GM19238 (cell line): ENCODE measurements at regions not wholly inside any gene's neighbourhood (a gene's known extent, or its start where the extent isn't known, plus 50 kb on each side); places are given as distances from the start of the nearest gene placed in this dataset.
"Not testable (repeated sequence)": the region's sequence is repeated elsewhere in the genome, so short reads cannot be mapped to it uniquely, and the experiment has no call there.

Source experiments
- DNase-seq: peaks from one replicate; pipeline ENCODE4 v3.0.0; 2011; ENCODE audit warnings: low spot score; ENCODE audit not compliant: insufficient read length

DNA sequence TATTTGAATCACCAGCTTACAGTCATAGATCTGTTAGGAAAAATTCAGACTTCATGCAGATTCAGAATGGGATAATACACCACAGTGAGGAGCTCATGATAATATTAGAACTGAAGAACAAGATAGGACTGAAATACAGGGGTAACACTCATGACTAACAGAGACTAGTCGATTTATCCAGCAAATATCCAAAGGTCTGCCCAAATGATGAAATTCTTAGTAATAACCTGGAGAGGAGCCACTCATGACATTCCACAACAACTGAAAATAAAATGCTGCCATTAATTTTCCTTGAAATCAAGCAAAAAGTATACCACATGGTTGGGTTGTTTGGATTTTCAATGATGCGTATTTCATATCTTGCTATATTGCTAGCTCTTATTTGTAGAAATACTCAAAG, 903.7 kb upstream of the ADGRL3 start:
- no peak for DNase-seq

DNA sequence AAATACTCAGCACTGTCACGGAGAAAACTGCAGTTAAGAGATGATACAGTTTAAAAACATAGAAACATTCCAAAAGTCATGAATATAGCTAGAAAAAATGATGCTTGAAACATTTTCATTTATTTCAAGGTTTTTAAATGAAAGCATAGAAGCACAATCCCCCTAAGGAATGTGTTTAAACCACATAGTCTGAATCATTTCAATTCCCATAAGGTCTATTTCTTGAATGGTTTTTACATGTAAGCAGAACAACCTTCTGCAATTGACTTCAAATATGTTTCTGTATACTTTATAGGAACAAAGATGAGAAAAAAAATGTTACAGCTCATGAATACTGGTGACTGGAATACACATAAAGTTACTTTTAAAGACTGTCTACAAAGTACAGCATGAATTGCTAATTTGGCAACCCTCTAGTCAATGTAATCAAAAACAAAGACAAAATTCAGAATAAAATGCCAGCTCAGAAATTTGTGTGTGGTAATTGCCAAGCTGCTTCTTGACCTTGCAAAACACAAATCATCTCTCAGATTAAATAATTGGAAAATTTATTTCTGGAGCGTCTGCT, 886.4 kb upstream of the ADGRL3 start:
- DNase-seq, result no peak

- DNase-seq, result no peak
These were observed 885.7 kb upstream of the ADGRL3 start for GRCh38 chr4:60314416-60314815.

DNA sequence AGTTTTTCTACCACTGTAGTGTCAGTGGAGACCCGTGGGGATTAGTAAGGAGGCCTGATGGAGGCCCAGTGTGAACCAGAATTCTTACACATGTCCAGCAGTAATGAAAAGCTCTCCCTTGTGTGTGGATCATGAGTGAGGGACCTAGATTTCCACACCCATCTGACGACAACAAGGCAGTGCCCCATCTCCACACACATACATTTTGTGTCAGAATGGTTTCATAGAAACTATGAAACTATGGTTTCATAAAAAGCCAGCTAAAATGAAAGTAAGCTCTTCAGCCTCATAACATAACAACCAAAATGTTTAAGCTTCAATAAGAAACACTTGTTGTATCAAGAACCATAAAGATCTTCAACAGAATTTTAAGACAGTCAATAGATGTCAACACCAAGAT, 884.5 kb upstream of the ADGRL3 start:
- DNase-seq, result no peak

- DNase-seq, result no peak
These were observed 873.4 kb upstream of the ADGRL3 start for GRCh38 chr4:60326735-60327134.

DNA sequence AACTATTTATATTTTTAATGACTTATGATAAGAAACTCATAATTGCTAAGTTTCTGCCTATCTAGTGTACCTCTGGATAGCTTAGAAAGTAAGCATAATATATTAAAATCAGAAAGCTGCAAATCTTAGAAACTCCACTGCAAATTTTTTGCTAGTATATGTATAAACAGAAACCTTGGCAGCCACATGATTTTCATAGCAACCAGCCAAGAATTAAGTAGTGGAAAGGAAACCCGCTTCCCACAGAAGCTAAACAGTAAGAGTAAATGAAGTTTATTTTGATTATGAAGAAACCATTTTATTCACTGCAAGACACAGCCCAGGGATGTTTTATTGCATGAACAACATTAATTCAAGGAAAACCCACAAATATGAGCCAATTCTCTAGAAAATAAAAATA, 872.5 kb upstream of the ADGRL3 start:
- no peak for DNase-seq

DNA sequence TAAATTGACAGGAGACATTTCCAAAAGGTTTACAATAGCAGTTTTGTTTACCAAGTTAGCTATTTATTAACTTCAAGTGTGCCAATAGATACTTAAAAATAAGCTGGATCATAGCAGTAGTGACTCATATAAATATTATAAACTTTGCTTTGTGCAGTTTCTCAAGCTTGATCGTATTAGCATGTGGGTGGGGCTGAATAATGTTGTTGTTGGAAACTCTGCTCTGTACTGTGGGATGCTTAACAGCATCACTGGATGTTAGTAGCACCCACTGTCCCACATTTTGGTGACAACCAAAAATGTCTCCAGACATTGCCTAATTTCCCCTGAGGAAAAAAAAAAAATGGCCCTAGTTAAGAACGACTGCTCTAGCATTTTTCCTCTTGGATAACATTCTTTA, 855.2 kb upstream of the ADGRL3 start:
- DNase-seq, result no peak

GRCh38 chr4:60345392-60345791, 854.7 kb upstream of the ADGRL3 start:
- DNase-seq, result no peak

DNA sequence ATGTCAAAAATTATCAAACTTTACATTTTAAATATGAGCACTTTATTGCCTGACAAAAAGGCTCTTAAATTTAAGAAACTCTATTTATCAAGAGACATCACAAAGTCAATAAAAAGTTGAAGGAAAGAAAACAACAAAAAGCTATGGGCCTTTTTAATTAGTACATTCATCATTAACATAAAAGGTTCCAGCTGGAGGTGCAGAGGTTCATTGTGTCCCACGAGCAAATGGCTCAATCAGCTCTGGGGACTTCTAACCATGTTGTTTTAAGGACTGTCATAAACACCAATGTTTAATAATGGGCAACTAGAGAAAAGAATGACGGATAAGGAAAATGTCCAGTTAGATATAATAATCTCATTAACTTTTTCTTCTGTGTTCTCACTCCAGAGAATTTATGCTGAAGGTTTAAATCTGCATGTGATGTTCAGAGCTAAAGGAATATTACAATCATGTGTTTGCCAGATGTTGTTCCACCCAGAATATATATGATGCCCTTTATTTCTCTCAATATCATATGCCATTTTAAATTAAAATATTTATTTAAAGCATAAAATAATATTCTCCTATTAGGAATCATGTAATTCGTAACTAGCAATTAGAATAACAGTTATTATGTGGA, 840.3 kb upstream of the ADGRL3 start:
- DNase-seq, result no peak

DNA sequence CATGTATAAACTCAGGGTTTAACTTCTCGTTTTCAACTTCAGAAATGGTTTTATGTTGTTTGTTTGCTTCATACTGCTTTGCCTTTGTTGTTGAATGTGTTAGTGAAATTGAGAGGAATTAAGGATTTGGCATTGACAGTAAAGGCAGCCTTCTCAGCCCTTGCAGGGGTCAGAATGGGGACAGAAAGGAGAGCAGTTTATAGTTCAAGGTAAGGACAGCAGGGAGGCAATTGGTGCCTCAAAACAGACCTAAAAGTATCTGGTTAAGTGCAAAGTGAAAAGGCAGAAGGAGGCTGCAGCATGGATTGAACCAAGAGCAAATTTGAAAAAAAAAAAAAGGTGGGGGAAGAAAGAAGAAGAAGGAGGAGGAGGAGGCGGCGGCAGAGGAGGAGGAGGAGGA, 835.0 kb upstream of the ADGRL3 start:
- DNase-seq, result no peak

DNA sequence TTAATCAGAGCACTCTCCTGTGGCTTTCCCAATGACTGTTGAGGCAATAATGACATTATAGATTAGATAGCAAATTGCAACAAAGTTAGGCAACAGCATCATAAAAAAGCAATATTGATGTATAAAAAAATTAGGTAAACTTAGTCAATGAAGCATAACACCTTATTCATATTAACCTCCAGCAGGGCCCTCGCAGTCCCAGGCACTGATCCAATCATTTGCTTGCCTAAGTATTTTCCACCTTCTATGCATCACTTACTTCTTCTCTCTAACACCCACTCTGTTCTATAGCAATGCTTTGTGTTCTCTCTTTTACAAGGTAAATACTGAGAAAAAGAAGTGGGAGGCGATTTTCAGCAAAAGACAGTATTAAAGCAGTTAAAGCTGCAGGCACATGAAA, 833.5 kb upstream of the ADGRL3 start:
- DNase-seq, result no peak

GRCh38 chr4:60368986-60369385, 831.1 kb upstream of the ADGRL3 start:
- no peak for DNase-seq

DNA sequence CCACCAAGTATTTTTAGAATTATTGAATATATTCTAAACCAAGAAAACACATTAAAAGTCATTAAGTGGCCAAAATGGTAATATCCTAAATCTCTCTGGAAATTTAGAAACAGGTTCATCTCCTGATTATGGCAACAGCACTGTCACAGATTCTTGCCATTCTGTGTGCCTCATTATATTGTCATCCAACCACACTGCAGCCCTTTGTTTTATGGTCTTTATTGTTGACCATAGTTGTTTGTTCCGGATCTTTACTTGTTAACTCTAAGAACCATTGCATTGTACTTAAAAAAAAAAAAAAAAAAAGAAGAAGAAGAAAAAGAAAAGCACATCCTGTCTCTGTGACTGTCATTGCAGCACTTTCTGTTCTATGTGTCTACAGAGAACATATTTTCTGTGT, 822.1 kb upstream of the ADGRL3 start:
- no peak for DNase-seq

DNA sequence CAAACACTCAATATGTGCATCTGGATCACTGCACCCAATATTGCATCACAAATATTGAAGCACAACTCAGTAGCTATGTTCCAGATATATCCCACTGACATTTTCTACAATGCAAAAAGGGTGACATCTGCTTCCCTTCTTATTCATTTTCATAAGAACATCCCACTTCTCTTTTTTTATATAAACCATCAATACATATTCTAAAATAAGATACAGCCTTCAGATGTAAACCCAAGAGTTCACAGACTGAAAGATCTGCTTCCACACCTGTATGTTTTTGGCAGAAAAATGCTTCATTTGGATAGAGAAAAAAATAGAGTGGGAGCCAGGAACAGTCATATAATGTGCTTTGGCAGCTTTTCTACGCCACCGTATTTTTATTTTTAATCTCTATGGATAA, 815.6 kb upstream of the ADGRL3 start:
- no peak for DNase-seq

- DNase-seq, result no peak
These were observed 810.5 kb upstream of the ADGRL3 start for GRCh38 chr4:60389633-60390032.

DNA sequence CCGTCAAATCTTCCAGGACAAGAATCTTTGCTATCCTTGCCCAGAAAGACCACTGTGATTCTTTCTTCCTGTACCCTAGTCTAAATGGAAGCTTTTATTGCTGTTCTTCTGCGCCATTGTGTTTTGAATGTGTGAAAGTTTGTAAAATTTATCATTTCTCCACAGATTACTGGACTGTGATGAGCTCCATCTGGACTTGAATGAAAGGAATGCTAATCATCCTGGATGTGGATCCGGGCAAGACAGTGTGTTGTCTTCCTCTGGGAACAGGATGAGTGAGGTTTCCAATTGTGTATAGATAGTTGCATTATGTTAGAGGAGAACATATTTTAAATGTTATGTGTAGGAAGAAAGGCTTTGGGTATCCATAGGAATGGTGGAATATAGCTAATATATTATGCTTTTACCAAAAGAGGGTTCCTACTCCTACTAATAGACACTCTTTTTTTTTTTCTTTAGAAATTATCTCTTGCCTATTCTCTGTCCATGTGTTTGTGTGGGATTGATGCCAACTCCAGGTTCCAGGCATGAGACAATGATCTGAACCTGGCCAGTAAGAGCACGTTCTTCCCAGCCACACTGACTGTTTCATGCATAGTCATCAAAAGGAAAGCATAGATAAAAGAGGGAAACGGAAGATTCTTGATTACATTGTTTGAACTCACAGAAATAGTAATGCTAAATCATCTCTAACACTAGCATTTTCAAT, 803.6 kb upstream of the ADGRL3 start:
- DNase-seq, result no peak

- DNase-seq, result no peak
These were observed 799.5 kb upstream of the ADGRL3 start for GRCh38 chr4:60400593-60400992.

DNA sequence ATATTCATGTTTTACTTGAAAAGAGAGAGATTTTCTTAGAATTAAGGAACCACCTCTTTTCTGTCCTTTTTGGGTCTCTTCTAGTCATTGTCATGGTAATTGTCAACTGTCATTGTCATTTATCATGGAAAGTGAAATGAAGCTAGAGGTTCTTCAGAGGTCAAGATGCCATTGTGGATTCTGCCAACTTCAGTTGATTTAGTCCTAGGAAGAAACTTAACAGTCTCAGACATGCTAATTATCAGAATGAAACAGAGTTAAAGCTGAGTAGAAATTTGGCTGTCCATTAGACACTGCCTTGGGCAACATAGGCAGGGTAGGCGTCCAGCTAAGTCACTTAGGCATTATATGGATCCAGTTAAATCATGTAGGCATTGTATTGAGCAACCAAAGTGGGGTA, 796.1 kb upstream of the ADGRL3 start:
- no peak for DNase-seq

DNA sequence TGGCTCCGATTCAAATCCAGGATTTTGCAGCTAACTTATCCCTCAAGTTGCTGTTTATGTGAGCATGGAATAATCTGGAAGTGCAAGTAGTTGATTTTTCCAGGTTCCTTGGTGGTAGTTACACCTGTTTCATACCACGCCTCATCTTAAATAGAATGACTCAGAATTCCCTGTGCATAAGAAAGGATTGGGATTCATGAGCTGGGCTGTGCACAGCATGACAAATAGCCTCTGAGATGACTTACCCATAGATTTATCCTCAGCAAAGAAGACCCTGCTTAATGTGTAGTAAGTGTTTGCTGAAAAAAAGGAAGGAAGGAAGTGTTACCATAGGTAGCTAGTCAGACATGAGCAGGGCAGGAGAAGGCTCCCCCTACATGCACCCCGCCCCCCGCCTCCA, 777.7 kb upstream of the ADGRL3 start:
- DNase-seq, result no peak

DNA sequence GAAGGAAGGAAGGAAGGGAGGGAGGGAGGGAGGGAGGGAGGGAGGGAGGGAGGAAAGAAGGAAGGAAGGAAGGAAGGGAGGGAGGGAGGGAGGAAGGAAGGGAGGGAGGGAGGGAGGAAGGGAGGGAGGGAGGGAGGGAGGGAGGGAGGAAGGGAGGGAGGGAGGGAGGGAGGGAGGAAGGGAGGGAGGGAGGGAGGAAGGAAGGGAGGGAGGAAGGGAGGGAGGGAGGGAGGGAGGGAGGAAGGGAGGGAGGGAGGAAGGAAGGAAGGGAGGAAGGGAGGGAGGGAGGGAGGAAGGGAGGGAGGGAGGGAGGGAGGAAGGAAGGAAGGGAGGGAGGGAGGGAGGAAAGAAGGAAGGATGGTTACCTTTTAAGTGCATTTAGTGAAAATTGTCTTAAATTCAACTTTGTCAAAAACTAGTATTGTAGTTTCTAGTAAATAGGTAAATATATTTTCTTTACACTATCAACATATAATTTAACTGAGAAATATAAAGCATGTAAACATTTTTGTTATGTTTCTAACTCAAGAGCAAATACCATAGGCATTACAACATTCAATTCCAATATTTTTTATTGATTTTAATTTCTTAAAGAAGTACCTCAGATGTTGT, 776.4 kb upstream of the ADGRL3 start:
- DNase-seq, result not testable (repeated sequence)

DNA sequence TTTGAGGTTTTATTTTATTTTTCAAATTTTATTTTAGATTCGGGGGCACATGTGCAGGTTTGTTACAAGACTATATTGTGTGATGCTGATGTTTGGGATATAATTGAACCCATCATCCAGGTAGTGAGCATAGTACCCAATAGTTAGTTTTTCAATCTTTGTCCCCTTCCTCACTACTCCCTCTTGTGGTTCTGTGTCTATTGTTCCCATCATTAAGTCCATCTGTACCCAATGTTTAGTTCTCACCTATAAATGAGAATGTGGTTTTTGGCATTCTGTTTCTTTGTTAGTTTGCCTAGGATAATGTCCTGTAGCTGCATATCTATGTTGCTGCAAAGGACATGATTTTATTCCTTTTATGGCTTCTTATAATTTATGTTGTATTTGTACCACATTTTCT, 767.2 kb upstream of the ADGRL3 start:
- DNase-seq, result no peak

DNA sequence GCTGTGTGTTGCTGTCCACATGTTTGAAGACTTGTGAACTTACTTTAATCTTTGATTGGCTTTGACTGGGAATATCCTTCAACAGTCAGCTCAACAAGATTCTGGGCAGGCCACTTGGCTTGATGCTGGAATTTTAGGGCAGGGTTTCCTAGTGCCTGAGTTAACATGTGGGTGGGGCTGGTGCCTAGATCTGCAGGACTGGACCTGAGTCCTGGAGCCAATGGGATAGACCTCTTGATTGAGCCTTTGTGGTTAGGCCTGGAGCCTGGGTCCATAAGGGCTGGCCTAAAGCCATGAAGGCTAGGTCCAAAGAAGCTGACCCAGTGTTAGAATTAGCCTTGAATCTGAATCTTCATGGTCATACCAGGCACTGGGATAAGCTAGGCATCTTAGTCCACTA, 757.1 kb upstream of the ADGRL3 start:
- DNase-seq, result no peak

GRCh38 chr4:60443796-60444195, 756.3 kb upstream of the ADGRL3 start:
- no peak for DNase-seq
